NCI-H774 (cell line): ENCODE measurements at regions not wholly inside any gene's neighbourhood (a gene's known extent, or its start where the extent isn't known, plus 50 kb on each side); places are given as distances from the start of the nearest gene placed in this dataset.

Experiments
- DNase-seq: peaks from one replicate; lab custom pipeline; 2025; lab: John Stamatoyannopoulos, UW

- DNase-seq: no peak
Observed at GRCh38 chr20:23136893-23137745, 51.0 kb upstream of the CD93 start.

- no peak for DNase-seq
Observed at GRCh38 chr20:23135449-23136420, 49.6 kb upstream of the CD93 start.
